Ectodermal cell (in vitro differentiated cells): ENCODE measurements at regions not wholly inside any gene's neighbourhood (a gene's known extent, or its start where the extent isn't known, plus 50 kb on each side); places are given as distances from the start of the nearest gene placed in this dataset.
"Not testable (repeated sequence)": the region's sequence is repeated elsewhere in the genome, so short reads cannot be mapped to it uniquely, and the experiment has no call there.

Experiments
- H3K27ac ChIP-seq: 2 replicates; pipeline ENCODE4 v1.7.0; 2013; ENCODE audit warnings: mild to moderate bottlenecking, low read depth, low read length; ENCODE audit not compliant: insufficient read depth, poor library complexity, severe bottlenecking
- H3K27me3 ChIP-seq: 2 replicates; pipeline ENCODE4 v1.7.0; 2013; ENCODE audit warnings: mild to moderate bottlenecking, low read length; ENCODE audit not compliant: insufficient read depth, control insufficient read depth, poor library complexity, severe bottlenecking
- H3K36me3 ChIP-seq: one replicate; pipeline ENCODE4 v1.7.0; 2013; ENCODE audit warnings: low read length; ENCODE audit not compliant: control insufficient read depth, insufficient read depth
- H3K4me1 ChIP-seq: one replicate; pipeline ENCODE4 v1.7.0; 2013; ENCODE audit warnings: low read length; ENCODE audit not compliant: control insufficient read depth, insufficient read depth
- H3K4me3 ChIP-seq: 2 replicates; pipeline ENCODE4 v1.7.0; 2013; ENCODE audit warnings: low read depth, low read length, control low read depth; ENCODE audit not compliant: insufficient read depth
- H3K9me3 ChIP-seq: 2 replicates; pipeline ENCODE4 v1.7.0; 2013; ENCODE audit warnings: mild to moderate bottlenecking, low read length, moderate library complexity; ENCODE audit not compliant: control insufficient read depth
- WGBS, 2 experiments: methylation state at CpG; one replicate each; pipeline ENCODE4 v1.1.7; 2013; ENCODE audit warnings: missing lambda C conversion rate in 2 of 2; 5-methylcytosine and 5-hydroxymethylcytosine counted together

DNA sequence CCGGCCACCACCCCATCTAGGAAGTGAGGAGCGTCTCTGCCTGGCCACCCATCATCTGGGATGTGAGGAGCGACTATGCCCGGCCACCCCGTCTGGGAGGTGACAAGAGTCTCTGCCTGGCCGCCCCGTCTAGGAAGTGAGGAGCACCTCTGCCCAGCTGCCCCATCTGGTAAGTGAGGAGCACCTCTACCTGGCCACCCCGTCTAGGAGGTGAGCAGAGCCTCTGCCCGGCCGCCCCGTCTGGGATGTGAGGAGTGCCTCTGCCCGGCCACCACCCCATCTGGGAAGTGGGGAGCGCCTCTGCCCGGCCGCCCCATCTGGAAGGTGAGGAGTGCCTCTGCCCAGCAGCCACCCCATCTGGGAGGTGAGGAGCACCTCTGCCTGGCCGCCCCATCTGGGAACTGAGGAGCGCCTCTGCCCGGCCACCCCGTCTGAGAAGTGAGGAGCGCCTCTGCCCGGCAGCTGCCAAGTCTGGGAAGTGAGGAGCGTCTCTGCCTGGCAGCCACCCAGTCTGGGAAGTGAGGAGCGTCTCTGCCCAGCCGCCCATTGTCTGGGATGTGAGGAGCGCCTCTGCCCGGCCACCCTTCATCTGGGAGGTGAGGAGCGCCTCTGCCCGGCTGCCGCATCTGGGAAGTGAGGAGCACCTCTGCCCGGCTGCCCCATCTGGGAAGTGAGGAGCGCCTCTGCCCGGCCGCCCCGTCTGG lies 164.4 kb downstream of the CENPC start:
- 90 to 91% methylated on average over 34 of the region's 34 CpGs for WGBS, 2 experiments
- H3K27me3 ChIP-seq, H3K4me1 ChIP-seq, H3K36me3 ChIP-seq, H3K4me3 ChIP-seq, H3K27ac ChIP-seq, H3K9me3 ChIP-seq: not testable (repeated sequence)

DNA sequence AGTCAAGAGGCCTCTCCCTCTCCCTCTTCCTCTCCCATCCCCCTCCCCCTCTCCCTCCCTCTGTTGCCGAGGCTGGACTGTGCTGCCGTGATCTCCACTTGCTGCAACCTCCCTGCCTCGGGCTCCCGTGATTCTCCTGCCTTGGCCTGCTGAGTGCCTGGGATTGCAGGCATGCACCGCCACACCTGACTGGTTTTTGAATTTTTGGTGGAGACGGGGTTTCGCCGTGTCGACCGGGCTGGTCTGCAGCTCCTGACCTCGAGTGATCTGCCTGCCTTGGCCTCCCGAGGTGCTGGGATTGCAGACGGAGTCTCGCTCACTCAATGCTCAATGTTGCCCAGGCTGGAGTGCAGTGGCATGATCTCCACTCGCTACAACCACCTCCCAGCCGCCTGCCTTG lies 165.1 kb downstream of the CENPC start:
- no peaks in the 10 kb centered on the region for H3K4me1 ChIP-seq
- no peak overlapping the region for H3K27ac ChIP-seq
- WGBS, 2 experiments = 95% methylated on average over 16 of the region's 16 CpGs

DNA sequence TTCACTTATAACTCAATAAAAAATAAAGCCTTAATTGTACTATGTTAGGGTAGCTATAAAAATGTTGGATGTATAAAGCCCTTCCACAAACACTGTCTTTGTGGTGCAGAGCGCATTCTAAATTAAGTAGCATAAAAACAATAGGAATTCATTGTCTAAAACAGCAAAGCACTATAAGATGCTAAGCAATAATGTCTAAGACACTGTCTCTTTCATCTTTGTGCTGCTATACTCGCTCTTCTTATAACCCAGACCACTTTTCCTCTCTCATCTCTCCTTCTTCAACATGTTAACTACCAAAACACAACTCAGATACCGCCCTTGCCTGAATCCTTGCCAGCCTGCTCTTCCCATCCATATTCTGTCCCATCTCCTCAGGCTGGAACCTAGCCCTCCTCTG lies 170.0 kb downstream of the CENPC start:
- no peaks in the 10 kb centered on the region for H3K36me3 ChIP-seq
- WGBS, 2 experiments = 93 to 95% methylated on average over 3 of the region's 3 CpGs
- no peaks in the 10 kb centered on the region for H3K27me3 ChIP-seq
- H3K9me3 ChIP-seq = no peaks in the 10 kb centered on the region
- H3K4me1 ChIP-seq = no peaks in the 10 kb centered on the region
- no peak overlapping the region for H3K27ac ChIP-seq
- H3K4me3 ChIP-seq = no peak overlapping the region

More for the DNA sequence above, 165.1 kb downstream of the CENPC start:
- H3K9me3 ChIP-seq = no peaks in the 10 kb centered on the region
- H3K4me3 ChIP-seq = no peak overlapping the region
- no peaks in the 10 kb centered on the region for H3K27me3 ChIP-seq
- no peaks in the 10 kb centered on the region for H3K36me3 ChIP-seq

DNA sequence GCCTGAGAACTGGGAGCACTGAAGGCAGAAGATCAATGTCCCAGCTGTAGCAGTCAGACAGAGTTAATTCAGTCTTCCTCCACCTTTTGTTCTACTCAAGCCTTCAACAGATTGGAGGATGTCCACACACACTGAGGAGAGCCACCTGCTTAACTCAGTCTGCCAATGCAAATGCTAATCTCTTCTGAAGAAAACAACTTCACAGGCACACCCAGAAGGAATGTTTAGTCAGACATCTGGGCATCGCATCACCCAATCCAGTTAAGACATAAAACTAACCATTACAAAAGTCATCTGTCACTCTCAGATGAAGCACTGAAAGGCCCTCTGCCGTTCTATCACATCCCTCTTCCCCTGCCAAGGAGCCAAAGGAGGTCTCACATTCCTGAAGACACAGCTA lies 173.7 kb downstream of the CENPC start:
- WGBS, 2 experiments = 75 to 79% methylated on average over 2 of the region's 2 CpGs
- H3K9me3 ChIP-seq = no peaks in the 10 kb centered on the region
- no peaks in the 10 kb centered on the region for H3K36me3 ChIP-seq
- H3K27ac ChIP-seq = no peak overlapping the region
- H3K4me1 ChIP-seq = no peaks in the 10 kb centered on the region
- no peak overlapping the region for H3K4me3 ChIP-seq
- H3K27me3 ChIP-seq = no peaks in the 10 kb centered on the region

DNA sequence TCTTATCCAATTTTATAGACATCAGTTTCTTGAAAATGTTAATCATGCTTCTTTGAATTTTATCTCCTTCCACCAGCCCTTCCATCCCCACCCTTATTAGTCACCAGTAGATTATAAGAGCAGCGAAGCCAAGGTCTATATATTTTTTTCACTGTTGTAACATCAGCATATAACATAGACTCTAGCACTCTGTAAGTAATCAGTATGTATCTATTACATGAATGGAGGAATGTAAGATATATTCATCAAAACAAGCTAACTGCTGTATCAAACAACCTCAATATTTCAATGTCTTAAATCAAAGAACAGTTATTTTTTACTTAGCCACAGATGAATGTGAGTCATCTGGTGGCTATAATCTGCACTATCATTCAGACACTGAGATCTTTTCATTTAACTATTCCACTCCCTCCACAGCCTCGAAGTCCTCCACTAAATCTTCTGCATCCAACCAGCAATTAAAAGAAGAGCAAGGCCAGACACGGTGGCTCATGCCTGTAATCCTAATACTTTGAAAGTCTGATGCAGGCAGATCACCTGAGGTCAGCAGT lies 178.9 kb downstream of the CENPC start:
- Histone ChIP-seq H3K27me3 (no peaks in the 10 kb centered on the region), H3K9me3 (no peaks in the 10 kb centered on the region), H3K4me3 (no peak overlapping the region), H3K4me1 (no peaks in the 10 kb centered on the region), H3K36me3 (no peaks in the 10 kb centered on the region), H3K27ac (no peak overlapping the region)
- 66 to 72% methylated on average over 2 to 3 of the region's 3 CpGs for WGBS, 2 experiments

DNA sequence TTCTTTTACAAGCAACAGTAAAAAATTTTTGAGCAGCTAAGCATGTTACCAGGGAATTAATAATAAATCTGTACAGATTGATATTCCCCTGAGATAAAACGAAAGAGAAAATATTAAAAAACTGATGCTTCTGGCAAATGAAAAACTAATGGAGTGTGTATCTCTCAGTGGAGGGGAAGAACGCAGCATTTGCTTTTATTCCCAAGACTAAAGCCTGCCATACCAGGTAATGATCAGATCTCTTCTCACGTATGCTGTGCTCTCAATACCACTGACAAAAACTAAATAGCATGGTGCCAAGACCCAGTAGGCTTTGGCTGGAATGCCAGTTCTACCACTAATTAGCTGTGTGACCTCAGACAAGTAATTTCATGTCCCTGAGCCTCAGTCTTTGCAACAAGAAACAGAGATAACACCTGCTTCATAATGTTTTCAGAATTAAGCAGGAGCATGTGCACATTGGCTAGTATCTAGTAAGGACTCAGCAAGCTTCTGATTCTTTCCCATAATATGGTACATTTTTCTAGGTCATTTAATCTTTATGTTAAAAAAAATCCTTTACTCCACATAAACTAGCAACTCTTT lies 179.6 kb downstream of the CENPC start:
- 92 to 94% methylated on average over 3 of the region's 3 CpGs for WGBS, 2 experiments
- Histone ChIP-seq H3K9me3 (no peaks in the 10 kb centered on the region), H3K27me3 (no peaks in the 10 kb centered on the region), H3K27ac (no peak overlapping the region), H3K36me3 (no peaks in the 10 kb centered on the region), H3K4me3 (no peak overlapping the region), H3K4me1 (no peaks in the 10 kb centered on the region)

DNA sequence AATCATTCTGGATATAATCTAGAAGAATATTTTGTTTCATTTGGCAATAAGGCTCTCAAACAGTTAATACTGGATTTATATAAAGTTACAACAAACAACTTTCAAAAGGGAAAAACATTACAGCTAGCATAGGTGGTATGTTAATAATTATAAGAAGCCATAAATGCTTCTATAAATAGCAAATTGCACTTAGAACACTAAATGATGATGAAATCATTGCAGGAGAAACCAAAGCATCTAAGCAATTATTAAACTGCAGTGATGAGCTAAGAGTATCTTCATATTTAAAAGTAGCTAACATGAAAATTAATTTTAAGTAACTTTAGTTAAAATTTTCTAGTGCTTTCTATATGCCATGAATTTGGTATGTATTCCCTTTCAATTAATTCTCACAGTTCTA lies 189.5 kb downstream of the CENPC start:
- Histone ChIP-seq H3K4me1 (no peaks in the 10 kb centered on the region), H3K36me3 (no peaks in the 10 kb centered on the region), H3K9me3 (no peaks in the 10 kb centered on the region), H3K27ac (no peak overlapping the region), H3K27me3 (no peaks in the 10 kb centered on the region), H3K4me3 (no peak overlapping the region)

DNA sequence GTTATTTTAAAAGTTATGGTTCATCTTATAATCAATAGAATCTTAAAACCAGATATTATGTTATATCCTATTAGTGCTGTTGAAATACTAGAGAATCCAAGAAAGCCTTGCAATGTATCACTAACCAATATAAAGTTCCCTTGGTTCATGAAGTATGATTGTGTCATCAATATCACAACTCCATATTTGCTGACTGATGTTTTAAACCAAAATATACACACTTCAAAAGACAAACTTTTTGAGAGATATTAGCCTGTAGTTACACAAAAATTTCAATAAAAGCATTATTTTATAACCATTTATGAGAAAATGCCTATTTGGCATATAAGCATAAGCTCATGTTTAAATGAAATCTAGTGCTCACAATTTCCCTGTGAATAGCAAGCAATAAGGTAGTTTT lies 198.6 kb downstream of the CENPC start:
- H3K4me3 ChIP-seq = no peak overlapping the region
- H3K36me3 ChIP-seq = no peaks in the 10 kb centered on the region
- no peaks in the 10 kb centered on the region for H3K4me1 ChIP-seq
- H3K27ac ChIP-seq = no peak overlapping the region
- no peaks in the 10 kb centered on the region for H3K27me3 ChIP-seq
- H3K9me3 ChIP-seq = no peaks in the 10 kb centered on the region

DNA sequence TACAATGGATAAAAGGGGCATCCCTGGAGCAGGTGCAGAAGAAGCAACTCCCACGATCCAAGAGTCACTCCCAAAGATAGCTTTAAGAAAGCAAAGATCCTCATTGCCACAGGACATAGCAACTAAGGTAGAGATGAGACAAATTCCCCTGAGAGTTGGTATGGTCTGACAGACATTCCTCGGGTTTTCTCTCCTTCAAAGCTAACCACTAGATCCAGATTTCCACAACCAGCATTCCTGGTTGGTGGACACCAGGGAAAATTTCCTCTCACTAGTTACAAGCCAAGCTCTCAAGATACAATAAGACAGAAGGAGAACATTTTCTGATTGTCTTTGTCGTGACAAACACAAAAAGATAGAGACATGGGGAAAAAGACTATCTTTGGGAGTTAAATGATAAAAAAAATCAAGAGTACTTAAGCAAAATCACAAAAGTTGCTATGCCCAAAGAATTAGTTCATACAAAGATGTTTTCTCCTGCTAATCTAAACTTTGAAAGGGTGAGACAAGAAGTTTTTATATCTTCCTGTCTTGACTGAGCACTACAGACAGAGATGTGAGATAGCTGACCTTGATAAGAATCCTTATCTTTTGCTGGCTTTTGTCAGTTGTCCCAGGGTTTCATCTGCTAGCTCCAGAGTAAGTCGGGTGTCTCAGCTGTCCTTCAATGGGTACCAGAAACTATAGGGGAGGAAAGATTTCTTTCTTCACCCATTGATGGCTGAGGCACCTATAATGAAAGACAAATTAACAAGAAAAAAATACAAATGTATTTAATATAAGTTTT lies 200.5 kb downstream of the CENPC start:
- H3K27me3 ChIP-seq = no peaks in the 10 kb centered on the region
- no peaks in the 10 kb centered on the region for H3K36me3 ChIP-seq
- no peak overlapping the region for H3K4me3 ChIP-seq
- H3K4me1 ChIP-seq = no peaks in the 10 kb centered on the region
- 78 to 91% methylated on average over 4 of the region's 4 CpGs for WGBS, 2 experiments
- H3K9me3 ChIP-seq = no peaks in the 10 kb centered on the region
- no peak overlapping the region for H3K27ac ChIP-seq

DNA sequence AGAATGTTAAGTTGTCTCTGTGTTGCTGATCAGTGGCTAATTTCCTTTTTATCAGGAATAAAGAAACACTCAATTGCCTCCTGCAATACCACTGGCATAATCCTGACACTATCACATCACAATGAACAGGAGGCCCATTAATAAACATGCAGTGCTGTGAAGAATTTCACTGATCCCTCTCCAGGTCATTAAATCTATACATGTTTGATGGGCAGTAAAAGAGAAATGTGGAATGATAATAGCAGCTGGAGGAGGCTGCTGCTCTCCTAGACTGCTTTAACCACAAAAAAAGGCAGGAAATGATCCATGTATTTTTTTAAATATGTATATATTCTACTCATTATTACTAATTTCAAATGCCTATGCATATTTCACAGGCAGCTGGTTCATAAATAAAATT lies 202.1 kb downstream of the CENPC start:
- no peak overlapping the region for H3K27ac ChIP-seq
- H3K36me3 ChIP-seq = no peaks in the 10 kb centered on the region
- no peaks in the 10 kb centered on the region for H3K27me3 ChIP-seq
- H3K4me3 ChIP-seq = no peak overlapping the region
- no peaks in the 10 kb centered on the region for H3K4me1 ChIP-seq
- no peaks in the 10 kb centered on the region for H3K9me3 ChIP-seq
